T-helper 1 cell (primary cell): ENCODE measurements at regions not wholly inside any gene's neighbourhood (a gene's known extent, or its start where the extent isn't known, plus 50 kb on each side); places are given as distances from the start of the nearest gene placed in this dataset.
"Not testable (repeated sequence)": the region's sequence is repeated elsewhere in the genome, so short reads cannot be mapped to it uniquely, and the experiment has no call there.

Experiments used
- DNase-seq, 5 donors: peaks; one replicate each; pipeline ENCODE4 v3.0.0-alpha.2; 2012 to 2020

DNA sequence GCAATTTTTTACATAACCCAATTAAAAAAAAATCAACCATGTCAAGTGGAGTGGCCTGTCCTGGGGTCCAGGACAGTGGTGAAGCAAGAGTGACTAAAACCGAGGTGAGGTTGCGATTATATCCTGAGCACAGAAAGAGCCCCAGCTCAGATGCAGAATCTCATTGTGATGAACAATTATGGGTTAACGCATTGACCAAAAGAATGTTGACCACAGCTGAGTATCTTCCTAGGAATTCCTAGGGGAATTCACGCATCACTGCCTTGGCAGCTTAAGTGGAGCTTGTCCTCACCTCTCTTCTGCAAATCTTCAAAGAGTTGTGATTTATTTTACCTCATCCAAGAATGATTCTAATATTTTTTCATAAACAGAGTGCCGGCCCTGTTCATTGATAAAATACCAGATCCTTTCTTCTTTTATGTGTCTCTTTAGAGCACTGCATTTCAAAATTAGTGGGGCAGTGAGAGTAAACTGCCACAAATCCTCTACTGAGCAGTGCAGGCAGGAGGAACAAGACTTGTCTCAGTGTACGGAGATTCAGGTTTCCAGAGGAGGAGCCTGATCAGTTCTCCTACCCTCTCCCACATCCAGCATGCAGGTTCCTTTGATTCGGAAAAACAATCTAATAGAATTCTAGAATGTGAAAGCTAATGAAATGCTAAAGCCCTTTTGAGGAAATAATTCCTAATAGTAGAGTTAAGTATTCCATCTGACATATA lies 60.1 kb upstream of the ZNF184 start:
- DNase-seq, result no peak

DNA sequence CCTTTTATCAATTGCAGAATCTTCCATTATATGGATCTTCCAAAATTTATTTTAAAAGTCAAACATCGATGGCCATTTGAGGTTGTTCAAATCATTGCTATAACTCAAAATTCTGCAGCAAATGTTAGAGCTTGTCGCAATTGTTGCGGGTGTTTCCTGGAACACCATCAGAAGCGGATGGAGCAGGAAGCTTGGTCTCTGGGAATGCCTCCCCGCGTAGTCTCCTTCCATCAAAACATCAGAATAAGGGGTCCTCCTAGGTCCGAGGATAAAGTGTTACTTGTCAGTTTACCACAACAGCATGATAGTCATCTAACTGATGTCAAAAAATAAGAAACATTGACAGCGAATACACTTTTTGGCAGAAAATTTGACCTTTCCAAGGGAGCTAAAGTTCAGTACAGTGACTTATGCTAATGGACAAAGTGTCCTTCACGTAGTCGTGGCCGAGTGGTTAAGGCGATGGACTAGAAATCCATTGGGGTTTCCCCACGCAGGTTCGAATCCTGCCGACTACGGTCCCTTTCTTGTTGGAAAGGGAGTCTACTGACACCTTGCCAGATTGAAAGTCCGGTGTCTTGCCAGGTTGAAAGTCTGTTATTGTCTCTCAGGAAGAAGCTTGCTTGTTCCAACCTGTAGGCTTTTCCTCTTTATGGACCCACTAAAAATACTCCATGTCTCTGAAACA lies 59.0 kb upstream of the ZNF184 start:
- DNase-seq, result no peak

DNA sequence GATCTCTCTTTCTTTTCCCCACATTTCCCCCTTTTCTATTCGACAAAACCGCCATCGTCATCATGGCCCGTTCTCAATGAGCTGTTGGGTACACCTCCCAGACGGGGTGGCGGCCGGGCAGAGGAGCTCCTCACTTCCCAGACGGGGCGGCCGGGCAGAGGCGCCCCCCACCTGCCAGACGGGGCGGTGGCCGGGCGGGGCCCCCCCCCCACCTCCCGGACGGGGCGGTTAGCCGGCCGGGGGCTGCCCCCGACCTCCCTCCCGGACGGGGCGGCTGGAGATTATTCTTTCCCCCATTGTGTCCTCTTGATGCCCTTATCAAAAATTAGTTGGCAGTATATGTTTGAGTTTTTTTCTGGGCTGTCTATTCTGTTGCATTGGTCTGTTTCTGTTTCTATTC lies 56.9 kb upstream of the ZNF184 start:
- DNase-seq, result not testable (repeated sequence)

DNA sequence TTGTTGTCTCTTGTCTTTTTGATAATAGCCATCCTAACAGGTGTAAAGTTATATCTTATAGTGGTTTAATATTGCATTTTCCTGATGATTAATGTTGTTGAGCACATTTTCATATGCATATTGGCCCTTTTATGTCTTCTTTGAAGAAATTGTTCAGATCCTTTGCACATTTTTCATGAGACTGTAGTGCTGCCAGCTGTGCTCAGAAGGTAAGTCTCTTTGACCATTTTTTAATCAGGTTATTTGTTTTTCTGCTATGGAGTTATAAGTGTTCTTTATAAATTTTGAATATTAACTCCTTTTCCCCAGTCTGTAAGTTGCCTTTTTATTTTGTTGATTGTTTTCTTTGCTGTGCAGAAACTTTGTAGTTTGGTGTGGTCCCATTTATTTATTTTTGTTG lies 55.8 kb upstream of the ZNF184 start:
- DNase-seq, result no peak
